ENCODE measurements at regions not wholly inside any gene's neighbourhood (a gene's known extent, or its start where the extent isn't known, plus 50 kb on each side); places are given as distances from the start of the nearest gene placed in this dataset.

GRCh38 chr10:15462253-15462897, 91.3 kb upstream of the FAM171A1 start:
- no peak for ATAC-seq
- DNase-seq: no peak

GRCh38 chr10:15461353-15462108, 90.4 kb upstream of the FAM171A1 start:
- DNase-seq: no peak

GRCh38 chr10:15460661-15461060, 89.6 kb upstream of the FAM171A1 start:
- ATAC-seq (no peak), DNase-seq (no peak)

More at GRCh38 chr10:15461353-15462108, 90.4 kb upstream of the FAM171A1 start:
- ATAC-seq: no peak

- DNase-seq (no peak), ATAC-seq (no peak)
Measured at GRCh38 chr10:15459218-15459617, 88.1 kb upstream of the FAM171A1 start.

- ATAC-seq (no peak), DNase-seq (no peak)
Measured at GRCh38 chr10:15457382-15457781, 86.3 kb upstream of the FAM171A1 start.

- no peak for ATAC-seq
- DNase-seq: no peak
Measured at GRCh38 chr10:15455456-15455855, 84.4 kb upstream of the FAM171A1 start.

GRCh38 chr10:15453926-15454325, 82.8 kb upstream of the FAM171A1 start:
- no peak for ATAC-seq

GRCh38 chr10:15453457-15453856, 82.4 kb upstream of the FAM171A1 start:
- DNase-seq (no peak), ATAC-seq (no peak)

More at GRCh38 chr10:15453926-15454325, 82.8 kb upstream of the FAM171A1 start:
- no peak for DNase-seq

GRCh38 chr10:15452545-15452944, 81.5 kb upstream of the FAM171A1 start:
- ATAC-seq: no peak
- no peak for DNase-seq

GRCh38 chr10:15451137-15452094, 80.3 kb upstream of the FAM171A1 start:
- ATAC-seq (no peak), DNase-seq (no peak)

- DNase-seq: no peak
- ATAC-seq: no peak
Measured at GRCh38 chr10:15448598-15448997, 77.5 kb upstream of the FAM171A1 start.

GRCh38 chr10:15445006-15445390, 73.9 kb upstream of the FAM171A1 start:
- ATAC-seq (no peak), DNase-seq (no peak)

- DNase-seq (no peak), ATAC-seq (no peak)
Measured at GRCh38 chr10:15444105-15445005, 73.3 kb upstream of the FAM171A1 start.

- ATAC-seq: no peak
- no peak for DNase-seq
Measured at GRCh38 chr10:15442056-15442455, 71.0 kb upstream of the FAM171A1 start.

GRCh38 chr10:15440204-15440711, 69.2 kb upstream of the FAM171A1 start:
- DNase-seq: no peak
- ATAC-seq: no peak

GRCh38 chr10:15439341-15439842, 68.3 kb upstream of the FAM171A1 start:
- DNase-seq: no peak
- peak; percentile 21 for ATAC-seq

- no peak for ATAC-seq
- no peak for DNase-seq
Measured at GRCh38 chr10:15436696-15437095, 65.6 kb upstream of the FAM171A1 start.

- ATAC-seq: no peak
- DNase-seq: peak; percentile 10
Measured at GRCh38 chr10:15433850-15434537, 62.9 kb upstream of the FAM171A1 start.

- no peak for ATAC-seq
- no peak for DNase-seq
Measured at GRCh38 chr10:15432266-15432665, 61.2 kb upstream of the FAM171A1 start.

- no peak for ATAC-seq
Measured at GRCh38 chr10:15430969-15431771, 60.1 kb upstream of the FAM171A1 start.

More at GRCh38 chr10:15430969-15431771, 60.1 kb upstream of the FAM171A1 start:
- DNase-seq: no peak

All from stimulated activated naive CD8-positive, alpha-beta T cell treated with anti-CD3 and anti-CD28 coated beads, Interleukin-15, Interleukin-2, amounts not matched to agents 100 U/mL and 50 U/mL, for 24 hours (primary cell).